Upper lobe of left lung (tissue), 6 donors: ENCODE measurements at regions not wholly inside any gene's neighbourhood (a gene's known extent, or its start where the extent isn't known, plus 50 kb on each side); places are given as distances from the start of the nearest gene placed in this dataset.
"Not testable (repeated sequence)": the region's sequence is repeated elsewhere in the genome, so short reads cannot be mapped to it uniquely, and the experiment has no call there.

Experiments used
- ATAC-seq, 2 donors: fragments of 200-7000 bp; cut with Tn5 transposase; one replicate each; pipeline ENCODE4 v1.9.1; 2022; ENCODE audit warnings: mild to moderate bottlenecking in 2 of 2, moderate library complexity in 2 of 2; ENCODE audit not compliant: low FRiP score in 2 of 2
- DNase-seq, 2 donors: peaks; one replicate each; pipeline ENCODE4 v3.0.0-alpha.2; 2019 to 2020
- H3K27ac ChIP-seq, 4 donors: fragments of 200-600 bp; sonication (generic); one replicate each; pipeline ENCODE4 v1.5.1; 2016 to 2019
- H3K27me3 ChIP-seq, 4 donors: fragments of 200-600 bp; sonication (generic); one replicate each; pipeline ENCODE4 v1.5.1; 2017 to 2019
- H3K36me3 ChIP-seq, 4 donors: fragments of 200-600 bp; sonication (generic); one replicate each; pipeline ENCODE4 v1.5.1; 2016 to 2019
- H3K4me1 ChIP-seq, 4 donors: fragments of 200-600 bp; sonication (generic); one replicate each; pipeline ENCODE4 v1.5.1; 2018 to 2019
- H3K4me3 ChIP-seq, 4 donors: fragments of 200-600 bp; sonication (generic); one replicate each; pipeline ENCODE4 v1.5.1; 2017 to 2019; ENCODE audit warnings: mild to moderate bottlenecking in 2 of 4, moderate library complexity in 1 of 4
- H3K9me3 ChIP-seq, 4 donors: fragments of 200-600 bp; sonication (generic); one replicate each; pipeline ENCODE4 v1.5.1; 2018 to 2019
- EP300 ChIP-seq, 4 donors: sonication (generic); formaldehyde crosslinking; IDR thresholded peaks; one replicate each; pipeline ENCODE4 v1.5.1; 2017; ENCODE audit warnings: antibody characterized with exemption in 4 of 4, control low read depth in 2 of 4
- POLR2A ChIP-seq, 4 donors: fragments of 450-650 bp; IDR thresholded peaks; one replicate each; pipeline ENCODE4 v1.5.1; 2016 to 2017; ENCODE audit warnings: antibody characterized with exemption in 4 of 4, mild to moderate bottlenecking in 2 of 4
- POLR2AphosphoS5 ChIP-seq, 2 donors: sonication (generic); formaldehyde crosslinking; IDR thresholded peaks; one replicate each; pipeline ENCODE4 v1.5.1; 2017; ENCODE audit warnings: antibody characterized with exemption in 2 of 2
- WGBS, 2 donors: methylation state at CpG; one replicate each; pipeline ENCODE4 v1.1.5; 2017 to 2018; 5-methylcytosine and 5-hydroxymethylcytosine counted together
- TF ChIP-seq, protein P1 (sequence below), 6 experiments: fragments of 450-650 bp in 4 of 6; fragments of 200-600 bp in 2 of 6; sonication (generic) in 2 of 6; IDR thresholded peaks; one replicate each; pipeline ENCODE4 v1.5.1; 2016 to 2019; ENCODE audit warnings: antibody characterized with exemption in 6 of 6
- donor health status: DM: no; HTN: no; CAD: no; lungs with moderate emphysema.
- donor health status: DM: no; HTN: yes; CAD: no; lungs with severe emphysema.

DNA sequence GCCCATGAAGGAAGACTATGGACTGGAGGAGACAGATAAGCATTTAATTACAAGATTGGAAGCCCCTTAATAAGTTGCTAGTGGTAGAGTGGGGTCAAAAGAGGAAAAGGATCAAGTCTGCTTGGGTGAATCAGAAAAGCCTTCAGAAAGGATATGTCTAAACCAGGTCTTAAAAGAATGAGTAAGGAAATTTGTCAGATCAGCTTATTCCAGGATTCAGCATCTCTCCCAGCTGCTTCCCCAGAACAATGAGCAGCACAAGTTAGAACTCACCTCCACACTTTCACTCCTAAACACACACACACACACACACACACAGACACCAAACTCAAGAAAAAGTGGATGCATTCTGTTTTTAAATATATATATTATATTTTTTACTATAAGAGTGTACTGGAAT lies 166.5 kb downstream of the CPEB2 start:
- H3K27me3 ChIP-seq, result no peaks in the 10 kb centered on the region
- no peaks in the 10 kb centered on the region for H3K4me1 ChIP-seq
- peaks cover 0 to 9% (median 2%) of the 10 kb centered on the region in 4 donors for H3K9me3 ChIP-seq
- H3K36me3 ChIP-seq, result no peaks in the 10 kb centered on the region
- no peak overlapping the region for H3K4me3 ChIP-seq
- no peak for DNase-seq
- TF ChIP-seq, protein P1, sequence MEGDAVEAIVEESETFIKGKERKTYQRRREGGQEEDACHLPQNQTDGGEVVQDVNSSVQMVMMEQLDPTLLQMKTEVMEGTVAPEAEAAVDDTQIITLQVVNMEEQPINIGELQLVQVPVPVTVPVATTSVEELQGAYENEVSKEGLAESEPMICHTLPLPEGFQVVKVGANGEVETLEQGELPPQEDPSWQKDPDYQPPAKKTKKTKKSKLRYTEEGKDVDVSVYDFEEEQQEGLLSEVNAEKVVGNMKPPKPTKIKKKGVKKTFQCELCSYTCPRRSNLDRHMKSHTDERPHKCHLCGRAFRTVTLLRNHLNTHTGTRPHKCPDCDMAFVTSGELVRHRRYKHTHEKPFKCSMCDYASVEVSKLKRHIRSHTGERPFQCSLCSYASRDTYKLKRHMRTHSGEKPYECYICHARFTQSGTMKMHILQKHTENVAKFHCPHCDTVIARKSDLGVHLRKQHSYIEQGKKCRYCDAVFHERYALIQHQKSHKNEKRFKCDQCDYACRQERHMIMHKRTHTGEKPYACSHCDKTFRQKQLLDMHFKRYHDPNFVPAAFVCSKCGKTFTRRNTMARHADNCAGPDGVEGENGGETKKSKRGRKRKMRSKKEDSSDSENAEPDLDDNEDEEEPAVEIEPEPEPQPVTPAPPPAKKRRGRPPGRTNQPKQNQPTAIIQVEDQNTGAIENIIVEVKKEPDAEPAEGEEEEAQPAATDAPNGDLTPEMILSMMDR (IDR thresholded peaks at IDR 0.05), result no peak
- TF ChIP-seq POLR2AphosphoS5 (IDR thresholded peaks at IDR 0.05), result no peak
- no peak for TF ChIP-seq EP300 (IDR thresholded peaks at IDR 0.05)
- H3K27ac ChIP-seq, result no peak overlapping the region
- no peak for ATAC-seq

DNA sequence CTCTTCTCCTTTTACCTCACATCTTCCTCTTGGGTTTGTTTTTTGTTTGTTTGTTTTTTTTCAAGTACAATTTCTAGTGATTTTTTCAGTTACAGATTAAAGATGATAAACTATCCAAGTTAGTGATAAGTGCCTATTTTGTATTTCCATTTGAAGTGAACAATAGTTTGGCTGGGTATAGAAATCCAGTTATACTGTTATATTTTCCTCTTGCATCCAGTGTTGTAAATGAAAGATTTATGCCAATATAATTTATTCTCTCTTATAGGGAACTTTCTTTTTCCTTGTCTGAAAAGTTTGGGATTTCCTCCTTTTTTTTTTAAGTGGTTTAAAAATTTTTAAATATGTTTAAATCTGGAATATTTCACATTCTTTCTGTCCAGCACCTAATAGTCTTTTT lies 169.4 kb downstream of the CPEB2 start:
- H3K27me3 ChIP-seq, result no peaks in the 10 kb centered on the region
- peaks cover 0 to 9% (median 2%) of the 10 kb centered on the region in 4 donors for H3K9me3 ChIP-seq
- H3K27ac ChIP-seq, result no peak overlapping the region
- ATAC-seq, result no peak
- no peaks in the 10 kb centered on the region for H3K36me3 ChIP-seq
- no peak for DNase-seq
- no peak for TF ChIP-seq POLR2A (IDR thresholded peaks at IDR 0.05)
- H3K4me1 ChIP-seq, result no peaks in the 10 kb centered on the region
- no peak overlapping the region for H3K4me3 ChIP-seq

DNA sequence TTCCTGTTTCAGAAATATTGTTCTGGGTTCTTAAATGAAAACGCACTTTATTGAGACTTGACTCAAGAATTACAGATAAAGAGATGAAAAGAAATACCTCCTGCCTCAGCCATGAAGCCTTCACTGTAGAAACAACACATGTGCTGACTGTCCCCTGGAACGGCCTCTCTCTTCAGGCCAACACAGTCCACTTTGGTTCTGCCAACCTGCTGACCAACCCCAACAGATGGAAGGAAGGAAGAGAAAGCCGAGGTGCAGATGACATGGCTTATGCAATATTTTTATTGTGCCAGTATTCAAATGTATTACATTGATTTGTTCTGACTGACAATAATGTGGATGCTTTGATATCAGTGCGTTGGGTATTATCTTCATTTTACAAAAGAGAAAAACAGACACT lies 171.0 kb downstream of the CPEB2 start:
- TF ChIP-seq EP300 (IDR thresholded peaks at IDR 0.05) (no peak), POLR2A (IDR thresholded peaks at IDR 0.05) (no peak), POLR2AphosphoS5 (IDR thresholded peaks at IDR 0.05) (no peak)
- TF ChIP-seq, protein P1 (IDR thresholded peaks at IDR 0.05), result no peak
- no peaks in the 10 kb centered on the region for H3K27me3 ChIP-seq
- H3K36me3 ChIP-seq, result no peaks in the 10 kb centered on the region
- peaks cover 0 to 9% (median 2%) of the 10 kb centered on the region in 4 donors for H3K9me3 ChIP-seq
- no peak for DNase-seq
- no peak for ATAC-seq
- no peak overlapping the region for H3K27ac ChIP-seq
- no peak overlapping the region for H3K4me3 ChIP-seq
- no peaks in the 10 kb centered on the region for H3K4me1 ChIP-seq
- 66 to 90% methylated on average over 4 of the region's 4 CpGs for WGBS, 2 donors

DNA sequence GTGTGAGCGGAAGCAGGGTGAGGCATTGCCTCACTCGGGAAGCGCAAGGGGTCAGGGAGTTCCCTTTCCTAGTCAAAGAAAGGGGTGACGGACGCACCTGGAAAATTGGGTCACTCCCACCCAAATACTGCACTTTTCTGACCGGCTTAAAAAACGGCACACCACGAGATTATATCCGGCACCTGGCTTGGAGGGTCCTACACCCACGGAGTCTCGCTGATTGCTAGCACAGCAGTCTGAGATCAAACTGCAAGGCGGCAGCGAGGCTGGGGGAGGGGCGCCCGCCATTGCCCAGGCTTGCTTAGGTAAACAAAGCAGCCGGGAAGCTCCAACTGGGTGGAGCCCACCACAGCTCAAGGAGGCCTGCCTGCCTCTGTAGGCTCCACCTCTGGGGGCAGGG lies 171.9 kb downstream of the CPEB2 start:
- not testable (repeated sequence) for H3K36me3 ChIP-seq, H3K27ac ChIP-seq, H3K4me3 ChIP-seq, ATAC-seq, H3K4me1 ChIP-seq, H3K9me3 ChIP-seq, DNase-seq, H3K27me3 ChIP-seq
- WGBS, 2 donors, result 76 to 86% methylated on average over 6 to 11 of the region's 16 CpGs

DNA sequence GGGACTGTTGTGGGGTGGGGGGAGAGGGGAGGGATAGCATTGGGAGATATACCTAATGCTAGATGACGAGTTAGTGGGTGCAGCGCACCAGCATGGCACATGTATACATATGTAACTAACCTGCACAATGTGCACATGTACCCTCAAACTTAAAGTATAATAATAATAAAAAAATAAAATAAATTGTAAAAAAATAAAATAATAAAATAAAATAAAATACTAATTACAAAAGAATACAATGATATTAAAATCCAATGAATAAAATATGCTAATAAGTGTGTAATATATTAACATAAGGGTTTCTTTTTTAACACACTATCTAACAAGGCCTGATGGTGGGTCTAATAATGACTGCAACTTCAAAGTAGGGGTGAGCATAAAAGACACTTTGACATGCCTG lies 177.6 kb downstream of the CPEB2 start:
- 95 to 100% methylated on average over 2 of the region's 2 CpGs for WGBS, 2 donors
- H3K4me1 ChIP-seq, H3K27me3 ChIP-seq, H3K27ac ChIP-seq, H3K4me3 ChIP-seq, ATAC-seq, H3K9me3 ChIP-seq, DNase-seq, H3K36me3 ChIP-seq: not testable (repeated sequence)

DNA sequence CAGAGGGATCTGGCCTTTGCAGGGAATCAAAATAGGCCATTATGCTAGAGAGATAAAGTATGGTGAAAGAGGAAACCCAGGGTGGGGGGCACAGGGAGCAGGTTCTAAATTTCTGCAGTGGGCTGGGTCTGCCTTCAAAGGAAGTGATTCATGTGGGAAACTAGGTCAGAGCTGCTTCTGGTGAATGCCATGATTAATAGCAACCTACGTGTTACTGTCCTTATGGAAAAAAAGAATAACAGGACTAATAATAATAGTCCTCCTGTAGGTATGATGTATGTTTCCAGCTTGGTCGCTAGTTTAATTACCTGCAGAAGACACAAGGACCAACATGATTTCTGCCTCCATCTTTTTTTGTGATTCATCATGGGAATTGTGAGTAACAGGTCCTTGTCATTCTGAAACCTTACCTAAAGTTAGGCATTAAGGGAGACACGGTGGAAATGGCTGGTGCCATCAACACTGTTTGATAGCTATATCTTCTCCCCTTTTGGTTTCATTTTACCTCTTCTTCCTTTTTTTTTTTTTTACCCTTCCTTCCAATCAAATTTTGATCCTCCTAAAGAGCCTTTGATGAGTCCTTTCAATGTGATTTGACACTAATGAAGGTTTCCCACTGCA lies 180.4 kb downstream of the CPEB2 start:
- Histone ChIP-seq H3K4me3 (no peak overlapping the region), H3K27me3 (no peaks in the 10 kb centered on the region), H3K27ac (no peak overlapping the region), H3K36me3 (no peaks in the 10 kb centered on the region), H3K9me3 (no peaks in the 10 kb centered on the region), H3K4me1 (no peaks in the 10 kb centered on the region)
- DNase-seq (no peak), ATAC-seq (no peak)
- TF ChIP-seq EP300 (IDR thresholded peaks at IDR 0.05) (no peak), POLR2AphosphoS5 (IDR thresholded peaks at IDR 0.05) (no peak), POLR2A (IDR thresholded peaks at IDR 0.05) (no peak)
- TF ChIP-seq, protein P1 (IDR thresholded peaks at IDR 0.05), result no peak
- WGBS, 2 donors, result 62 to 77% methylated on average over 3 of the region's 3 CpGs
